CD14-positive monocyte (primary cell): ENCODE measurements at regions not wholly inside any gene's neighbourhood (a gene's known extent, or its start where the extent isn't known, plus 50 kb on each side); places are given as distances from the start of the nearest gene placed in this dataset.

Experiments
- DNase-seq, 3 donors: peaks; one replicate each; pipeline ENCODE4 v3.0.0-alpha.2; 2011 to 2022
- H2AFZ ChIP-seq: 2 replicates; pipeline ENCODE4 v1.6.0; 2012; ENCODE audit warnings: mild to moderate bottlenecking, low read depth, low read length, inconsistent platforms; ENCODE audit not compliant: insufficient read depth, poor library complexity, severe bottlenecking
- H3K27ac ChIP-seq, 2 donors: 1 replicate in 1 of 2; 2 replicates in 1 of 2; pipeline ENCODE4 v1.5.1; 2012 to 2013; ENCODE audit warnings: low read length in 2 of 2, control low read depth in 1 of 2, inconsistent platforms in 1 of 2, low read depth in 1 of 2, mild to moderate bottlenecking in 1 of 2
- H3K27me3 ChIP-seq, 2 donors: one replicate each; pipeline versions ENCODE4 v1.6.0 to v1.6.1; 2011 to 2013; ENCODE audit warnings: low read length in 2 of 2; ENCODE audit not compliant: control insufficient read depth in 2 of 2, insufficient read depth in 2 of 2
- H3K36me3 ChIP-seq, 2 donors: replicated peaks in 1 of 2; 1 replicate in 1 of 2; 2 replicates in 1 of 2; pipeline versions ENCODE4 v1.5.1 to v1.6.1; 2012 to 2013; ENCODE audit warnings: low read length in 2 of 2, control low read depth in 1 of 2, inconsistent platforms in 1 of 2, mild to moderate bottlenecking in 1 of 2; ENCODE audit not compliant: insufficient read depth in 2 of 2, control insufficient read depth in 1 of 2
- H3K4me1 ChIP-seq, 2 donors: 1 replicate in 1 of 2; 2 replicates in 1 of 2; pipeline versions ENCODE4 v1.5.1 to v1.6.1; 2012 to 2013; ENCODE audit warnings: low read length in 2 of 2, control low read depth in 1 of 2, inconsistent platforms in 1 of 2, mild to moderate bottlenecking in 1 of 2, moderate library complexity in 1 of 2; ENCODE audit not compliant: insufficient read depth in 2 of 2, control insufficient read depth in 1 of 2
- H3K4me2 ChIP-seq: replicated peaks from 2 replicates; pipeline ENCODE3; 2012; ENCODE audit warnings: low read length, moderate library complexity, mild to moderate bottlenecking; ENCODE audit not compliant: poor library complexity, severe bottlenecking; ENCODE audit errors: extremely low read depth
- H3K4me3 ChIP-seq, 3 experiments: fragments of 200-600 bp in 1 of 3; sonication (generic) in 1 of 3; replicated peaks in 1 of 3; 1 replicate in 2 of 3; 2 replicates in 1 of 3; pipeline ENCODE4 v1.5.1; 2011 to 2013; ENCODE audit warnings: low read length in 3 of 3, mild to moderate bottlenecking in 3 of 3, control low read depth in 2 of 3, low read depth in 2 of 3, inconsistent platforms in 1 of 3, moderate library complexity in 1 of 3
- H3K79me2 ChIP-seq: 2 replicates; pipeline ENCODE4 v1.6.0; 2012; ENCODE audit warnings: mild to moderate bottlenecking, control low read depth, inconsistent platforms, low read length, moderate library complexity; ENCODE audit not compliant: insufficient read depth
- H3K9ac ChIP-seq: 2 replicates; pipeline ENCODE4 v1.6.0; 2017; ENCODE audit warnings: low read length, mild to moderate bottlenecking; ENCODE audit not compliant: insufficient read depth, poor library complexity, severe bottlenecking
- H3K9me3 ChIP-seq, 2 donors: replicated peaks in 1 of 2; 1 replicate in 1 of 2; 2 replicates in 1 of 2; pipeline versions ENCODE4 v1.5.1 to v1.6.1; 2012 to 2013; ENCODE audit warnings: low read length in 2 of 2, control low read depth in 1 of 2; ENCODE audit not compliant: control insufficient read depth in 1 of 2, insufficient read depth in 1 of 2
- H4K20me1 ChIP-seq: 2 replicates; pipeline ENCODE4 v1.6.0; 2012; ENCODE audit warnings: mild to moderate bottlenecking, low read length, control low read depth, moderate library complexity; ENCODE audit not compliant: insufficient read depth
- H3K27ac Mint-ChIP-seq, 7 donors: one replicate each; pipeline ENCODE4 v1.8.0; 2020; ENCODE audit warnings: mild to moderate bottlenecking in 7 of 7, mixed read lengths in 7 of 7, moderate library complexity in 6 of 7, inconsistent platforms in 2 of 7
- H3K27me3 Mint-ChIP-seq, 3 donors: one replicate each; pipeline ENCODE4 v1.8.0; 2021 to 2022; ENCODE audit warnings: low read depth in 3 of 3, mild to moderate bottlenecking in 3 of 3, mixed read lengths in 3 of 3, moderate library complexity in 3 of 3, inconsistent platforms in 1 of 3
- H3K36me3 Mint-ChIP-seq, 2 donors: one replicate each; pipeline ENCODE4 v1.8.0; 2020; ENCODE audit warnings: mixed read lengths in 2 of 2, inconsistent platforms in 1 of 2, mild to moderate bottlenecking in 1 of 2
- H3K4me1 Mint-ChIP-seq: one replicate; pipeline ENCODE4 v1.8.0; 2020; ENCODE audit warnings: mild to moderate bottlenecking, mixed read lengths
- H3K4me3 Mint-ChIP-seq, 2 donors: one replicate each; pipeline ENCODE4 v1.8.0; 2020; ENCODE audit warnings: mild to moderate bottlenecking in 2 of 2, mixed read lengths in 2 of 2, moderate library complexity in 1 of 2
- H3K9me3 Mint-ChIP-seq, 7 donors: one replicate each; pipeline ENCODE4 v1.8.0; 2020 to 2022; ENCODE audit warnings: mixed read lengths in 7 of 7, mild to moderate bottlenecking in 6 of 7, moderate library complexity in 6 of 7, inconsistent platforms in 2 of 7
- CTCF ChIP-seq: fragments of 200-600 bp; IDR thresholded peaks from one replicate; pipeline ENCODE4 v1.8.0; 2022; ENCODE audit warnings: antibody characterized with exemption, mild to moderate bottlenecking
- WGBS: methylation state at CpG from one replicate; pipeline ENCODE4 v1.1.5; 2013; ENCODE audit warnings: missing lambda C conversion rate; ENCODE audit not compliant: insufficient coverage; 5-methylcytosine and 5-hydroxymethylcytosine counted together
- intact Hi-C, 2 donors: fragments of 100-400 bp; cut with micrococcal nuclease; formaldehyde crosslinking; loops; one replicate each; pipeline versions ENCODE4 v1.15.0 to v1.15.1; 2023

DNA sequence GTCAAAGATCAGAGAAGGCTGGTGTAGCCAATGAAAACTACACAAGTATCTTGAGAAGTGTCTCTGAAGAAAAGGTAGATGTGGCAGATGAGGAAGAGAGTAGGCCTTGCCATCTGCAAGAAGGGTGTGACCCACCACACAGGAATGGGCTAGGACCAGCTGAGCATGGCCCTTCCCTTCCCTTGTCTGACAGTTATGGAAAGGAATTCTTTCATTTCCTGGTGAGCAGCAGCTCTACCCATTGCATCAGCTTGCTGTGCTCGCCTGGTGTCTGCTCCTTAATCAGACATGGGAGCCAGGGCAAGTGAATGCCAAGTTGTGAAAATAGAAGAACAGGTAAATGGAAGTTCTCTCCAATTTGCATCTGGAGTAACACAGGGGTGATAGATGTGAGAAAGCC, 145.2 kb upstream of the KRR1 start:
- Histone ChIP-seq H3K27me3 (no peaks in the 10 kb centered on the region), H2AFZ (no peak overlapping the region), H3K27ac (no peak overlapping the region), H3K4me1 (no peaks in the 10 kb centered on the region), H3K79me2 (no peaks in the 10 kb centered on the region), H3K36me3 (no peaks in the 10 kb centered on the region), H3K9me3 (no peaks in the 10 kb centered on the region), H4K20me1 (no peaks in the 10 kb centered on the region), H3K4me2 (no peak overlapping the region), H3K4me3 (no peak overlapping the region), H3K9ac (no peak overlapping the region)
- Mint-ChIP-seq H3K4me3 (no peak overlapping the region), H3K27me3 (peaks cover 0 to 4% (median 0%) of the 10 kb centered on the region in 3 donors), H3K27ac (no peak overlapping the region), H3K4me1 (no peaks in the 10 kb centered on the region), H3K9me3 (peaks cover 0 to 4% (median 0%) of the 10 kb centered on the region in 7 donors), H3K36me3 (no peaks in the 10 kb centered on the region)
- no peak for TF ChIP-seq CTCF
- WGBS = 100% methylated on average over 1 of the region's 1 CpG
- intact Hi-C loops = no loop called here
- DNase-seq = no peak

DNA sequence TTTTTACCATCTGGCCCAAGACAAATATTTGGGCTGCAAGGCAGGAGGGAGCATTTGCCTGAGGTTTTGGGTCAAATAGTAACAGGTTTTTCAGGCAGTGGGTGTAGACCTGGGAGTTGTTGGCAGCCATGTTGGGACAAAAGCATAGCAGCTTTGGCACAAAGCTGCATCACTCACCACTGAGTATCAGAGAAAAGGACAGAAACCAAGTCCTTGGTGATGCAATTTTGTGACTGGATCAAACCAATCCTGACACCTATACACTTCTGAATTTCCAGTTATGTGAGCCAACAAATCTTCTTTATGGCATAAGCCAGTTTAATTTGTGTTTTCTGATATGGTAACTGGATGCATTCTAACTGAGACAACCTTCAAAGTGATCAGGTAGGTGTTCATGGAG, 144.8 kb upstream of the KRR1 start:
- H3K27me3 Mint-ChIP-seq = peaks cover 0 to 4% (median 0%) of the 10 kb centered on the region in 3 donors
- Histone ChIP-seq H3K9ac (no peak overlapping the region), H3K36me3 (no peaks in the 10 kb centered on the region), H3K4me3 (no peak overlapping the region), H3K4me1 (no peaks in the 10 kb centered on the region), H2AFZ (no peak overlapping the region), H3K27me3 (no peaks in the 10 kb centered on the region), H3K79me2 (no peaks in the 10 kb centered on the region), H4K20me1 (no peaks in the 10 kb centered on the region), H3K4me2 (no peak overlapping the region), H3K9me3 (no peaks in the 10 kb centered on the region), H3K27ac (no peak overlapping the region)
- no peak for TF ChIP-seq CTCF
- H3K4me1 Mint-ChIP-seq = no peaks in the 10 kb centered on the region
- no peak overlapping the region for H3K4me3 Mint-ChIP-seq
- no peak for DNase-seq
- no peaks in the 10 kb centered on the region for H3K36me3 Mint-ChIP-seq
- peaks cover 0 to 4% (median 0%) of the 10 kb centered on the region in 7 donors for H3K9me3 Mint-ChIP-seq
- intact Hi-C loops = no loop called here
- H3K27ac Mint-ChIP-seq = no peak overlapping the region
